H1 (cell line): ENCODE measurements at regions not wholly inside any gene's neighbourhood (a gene's known extent, or its start where the extent isn't known, plus 50 kb on each side); places are given as distances from the start of the nearest gene placed in this dataset.

ENCODE experiments used
- BRCA1 ChIP-seq: IDR thresholded peaks from 2 replicates; pipeline ENCODE4 v1.6.1; 2012; ENCODE audit warnings: low read depth, low read length, improper control_type of control experiment
- CTBP2 ChIP-seq: IDR thresholded peaks from 2 replicates; pipeline ENCODE4 v1.7.0; 2011; ENCODE audit warnings: borderline replicate concordance, mild to moderate bottlenecking, moderate library complexity, mixed read lengths, low read length; ENCODE audit not compliant: insufficient read depth, insufficient read length
- EZH2 ChIP-seq: fragments of 200-600 bp; sonication (generic); IDR thresholded peaks from 2 replicates; pipeline ENCODE4 v1.7.1; 2012; ENCODE audit warnings: low read depth, mild to moderate bottlenecking, moderate library complexity, low read length, inconsistent platforms; ENCODE audit not compliant: severe bottlenecking
- POLR2AphosphoS5 ChIP-seq: IDR thresholded peaks from 2 replicates; pipeline ENCODE4 v1.6.1; 2011; ENCODE audit warnings: low read depth, low read length
- RAD21 ChIP-seq, 2 experiments: IDR thresholded peaks in 1 of 2; conservative IDR thresholded peaks in 1 of 2; 2 replicates each; pipeline ENCODE4 v1.6.1; 2011; ENCODE audit warnings: low read depth in 2 of 2, low read length in 2 of 2, improper control_type of control experiment in 1 of 2, inconsistent platforms in 1 of 2, mild to moderate bottlenecking in 1 of 2, moderate library complexity in 1 of 2
- SIN3A ChIP-seq, 2 experiments: IDR thresholded peaks in 1 of 2; conservative IDR thresholded peaks in 1 of 2; 2 replicates each; pipeline ENCODE4 v1.6.1; 2011 to 2012; ENCODE audit warnings: low read length in 2 of 2, improper control_type of control experiment in 1 of 2, low read depth in 1 of 2, mild to moderate bottlenecking in 1 of 2
- TAF1 ChIP-seq: IDR thresholded peaks from 2 replicates; pipeline ENCODE4 v1.6.1; 2011; ENCODE audit warnings: mild to moderate bottlenecking, low read depth, low read length
- TF ChIP-seq, protein P1 (sequence below), 3 experiments: IDR thresholded peaks; 1 replicate in 2 of 3; 2 replicates in 1 of 3; pipeline versions ENCODE4 v1.5.1 to v1.6.1; 2011; ENCODE audit warnings: low read length in 3 of 3, mild to moderate bottlenecking in 3 of 3, inconsistent platforms in 2 of 3, low read depth in 1 of 3, moderate library complexity in 1 of 3; ENCODE audit not compliant: insufficient read depth in 1 of 3; ENCODE audit errors: control extremely low read depth in 1 of 3
- TF ChIP-seq, protein P2 (sequence below): IDR thresholded peaks from 2 replicates; pipeline ENCODE4 v1.6.1; 2012; ENCODE audit warnings: inconsistent platforms

- TF ChIP-seq RAD21 (IDR thresholded peaks at IDR 0.05 in 1 of 2, conservative IDR thresholded peaks at IDR 0.05 in 1 of 2; ENCODE audit: low read depth in 2 of 2, low read length in 2 of 2), result no peak
- TF ChIP-seq, protein P1, sequence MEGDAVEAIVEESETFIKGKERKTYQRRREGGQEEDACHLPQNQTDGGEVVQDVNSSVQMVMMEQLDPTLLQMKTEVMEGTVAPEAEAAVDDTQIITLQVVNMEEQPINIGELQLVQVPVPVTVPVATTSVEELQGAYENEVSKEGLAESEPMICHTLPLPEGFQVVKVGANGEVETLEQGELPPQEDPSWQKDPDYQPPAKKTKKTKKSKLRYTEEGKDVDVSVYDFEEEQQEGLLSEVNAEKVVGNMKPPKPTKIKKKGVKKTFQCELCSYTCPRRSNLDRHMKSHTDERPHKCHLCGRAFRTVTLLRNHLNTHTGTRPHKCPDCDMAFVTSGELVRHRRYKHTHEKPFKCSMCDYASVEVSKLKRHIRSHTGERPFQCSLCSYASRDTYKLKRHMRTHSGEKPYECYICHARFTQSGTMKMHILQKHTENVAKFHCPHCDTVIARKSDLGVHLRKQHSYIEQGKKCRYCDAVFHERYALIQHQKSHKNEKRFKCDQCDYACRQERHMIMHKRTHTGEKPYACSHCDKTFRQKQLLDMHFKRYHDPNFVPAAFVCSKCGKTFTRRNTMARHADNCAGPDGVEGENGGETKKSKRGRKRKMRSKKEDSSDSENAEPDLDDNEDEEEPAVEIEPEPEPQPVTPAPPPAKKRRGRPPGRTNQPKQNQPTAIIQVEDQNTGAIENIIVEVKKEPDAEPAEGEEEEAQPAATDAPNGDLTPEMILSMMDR (IDR thresholded peaks at IDR 0.05; ENCODE audit: control extremely low read depth in 1 of 3, insufficient read depth in 1 of 3, low read depth in 1 of 3, low read length in 3 of 3), result no peak
- TF ChIP-seq EZH2, result no peak
- TF ChIP-seq BRCA1, result no peak
- TF ChIP-seq TAF1, result no peak
- no peak for TF ChIP-seq POLR2AphosphoS5
- no peak for TF ChIP-seq CTBP2
- TF ChIP-seq, protein P2, sequence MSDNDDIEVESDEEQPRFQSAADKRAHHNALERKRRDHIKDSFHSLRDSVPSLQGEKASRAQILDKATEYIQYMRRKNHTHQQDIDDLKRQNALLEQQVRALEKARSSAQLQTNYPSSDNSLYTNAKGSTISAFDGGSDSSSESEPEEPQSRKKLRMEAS, result no peak
- TF ChIP-seq SIN3A (conservative IDR thresholded peaks at IDR 0.05 in 1 of 2, IDR thresholded peaks at IDR 0.05 in 1 of 2; ENCODE audit: low read depth in 1 of 2, low read length in 2 of 2), result no peak
Observed at GRCh38 chr4:18858229-18858922, 836.8 kb upstream of the LCORL start.
